GM23338 (cell line): ENCODE measurements at regions not wholly inside any gene's neighbourhood (a gene's known extent, or its start where the extent isn't known, plus 50 kb on each side); places are given as distances from the start of the nearest gene placed in this dataset.

Source experiments
- ATAC-seq: fragments of 200-7000 bp; cut with Tn5 transposase; 3 replicates; pipeline ENCODE4 v1.9.1; 2020
- DNase-seq: peaks from one replicate; pipeline ENCODE4 v3.0.0-alpha.2; 2015; ENCODE audit warnings: low spot score
- H2AFZ ChIP-seq: fragments of 200-600 bp; sonication (generic); 2 replicates; pipeline ENCODE4 v1.8.0; 2016; ENCODE audit warnings: antibody characterized with exemption, mild to moderate bottlenecking, moderate library complexity
- H3F3A ChIP-seq: fragments of 200-600 bp; sonication (generic); replicated peaks from 2 replicates; pipeline ENCODE4 v1.8.0; 2017; ENCODE audit warnings: antibody characterized with exemption, mixed run types, low read depth
- H3K27ac ChIP-seq: fragments of 200-600 bp; sonication (generic); 2 replicates; pipeline ENCODE4 v1.6.1; 2016; ENCODE audit warnings: low read depth
- H3K27me3 ChIP-seq: fragments of 200-600 bp; sonication (generic); 2 replicates; pipeline ENCODE4 v1.8.0; 2016; ENCODE audit warnings: mild to moderate bottlenecking, mixed run types, moderate library complexity; ENCODE audit not compliant: insufficient read depth
- H3K36me3 ChIP-seq: fragments of 200-600 bp; sonication (generic); 2 replicates; pipeline ENCODE4 v1.8.0; 2016; ENCODE audit warnings: mild to moderate bottlenecking; ENCODE audit not compliant: insufficient read depth
- H3K4me1 ChIP-seq: fragments of 200-600 bp; sonication (generic); 2 replicates; pipeline ENCODE4 v1.8.0; 2016; ENCODE audit warnings: mild to moderate bottlenecking, moderate library complexity; ENCODE audit not compliant: insufficient read depth
- H3K4me2 ChIP-seq: fragments of 200-600 bp; sonication (generic); 2 replicates; pipeline ENCODE4 v1.7.1; 2017; ENCODE audit warnings: mixed run types
- H3K4me3 ChIP-seq: fragments of 200-600 bp; sonication (generic); 2 replicates; pipeline ENCODE4 v1.6.1; 2016; ENCODE audit warnings: mixed run types
- H3K79me2 ChIP-seq: fragments of 200-600 bp; sonication (generic); replicated peaks from 2 replicates; pipeline ENCODE4 v1.8.0; 2017; ENCODE audit warnings: mild to moderate bottlenecking; ENCODE audit not compliant: insufficient read depth
- H3K9me2 ChIP-seq: fragments of 200-600 bp; sonication (generic); 2 replicates; pipeline ENCODE4 v1.8.0; 2017; ENCODE audit not compliant: insufficient read depth
- H4K20me1 ChIP-seq: fragments of 200-600 bp; sonication (generic); replicated peaks from 2 replicates; pipeline ENCODE4 v1.8.0; 2017; ENCODE audit warnings: mild to moderate bottlenecking; ENCODE audit not compliant: insufficient read depth
- H3K27ac Mint-ChIP-seq: 2 replicates; pipeline ENCODE4 v1.8.0; 2020; ENCODE audit warnings: inconsistent platforms, mild to moderate bottlenecking, moderate library complexity, mixed read lengths
- H3K27me3 Mint-ChIP-seq: 3 replicates; pipeline ENCODE4 v1.8.0; 2022; ENCODE audit warnings: low read depth, mild to moderate bottlenecking, moderate library complexity, mixed read lengths, inconsistent platforms; ENCODE audit not compliant: insufficient read depth, poor library complexity
- H3K36me3 Mint-ChIP-seq: 3 replicates; pipeline ENCODE4 v1.8.0; 2021; ENCODE audit warnings: low read depth, mild to moderate bottlenecking, inconsistent platforms, moderate library complexity, mixed read lengths
- H3K4me1 Mint-ChIP-seq: 3 replicates; pipeline ENCODE4 v1.8.0; 2020; ENCODE audit warnings: mild to moderate bottlenecking, inconsistent platforms, mixed read lengths
- H3K4me3 Mint-ChIP-seq: 3 replicates; pipeline ENCODE4 v1.8.0; 2021; ENCODE audit warnings: moderate library complexity, mild to moderate bottlenecking, inconsistent platforms, mixed read lengths
- H3K9me3 Mint-ChIP-seq: 3 replicates; pipeline ENCODE4 v1.8.0; 2020; ENCODE audit warnings: moderate library complexity, mild to moderate bottlenecking, inconsistent platforms, mixed read lengths
- CREB1 ChIP-seq: fragments of 250-450 bp; sonication (Bioruptor Pico); IDR thresholded peaks from 2 replicates; pipeline ENCODE4 v1.5.0; 2020; ENCODE audit warnings: low read depth, mild to moderate bottlenecking, moderate library complexity
- CTCF ChIP-seq, 2 experiments: fragments of 200-600 bp in 1 of 2; sonication (generic) in 1 of 2; conservative IDR thresholded peaks; 2 replicates each; pipeline versions ENCODE4 v1.5.1 to v1.6.1; 2016 to 2017; ENCODE audit warnings: antibody characterized with exemption in 2 of 2, low read depth in 2 of 2, mild to moderate bottlenecking in 2 of 2, moderate library complexity in 1 of 2
- ETS1 ChIP-seq: IDR thresholded peaks from 2 replicates; pipeline ENCODE4 v1.6.1; 2016; ENCODE audit warnings: antibody characterized with exemption
- EZH2 ChIP-seq: fragments of 200-600 bp; sonication (generic); IDR thresholded peaks from one replicate; pipeline ENCODE4 v1.8.0; 2017; ENCODE audit warnings: antibody characterized with exemption, mild to moderate bottlenecking, low read depth; ENCODE audit not compliant: unreplicated experiment
- EZH2phosphoT487 ChIP-seq: fragments of 200-600 bp; sonication (generic); IDR thresholded peaks from one replicate; pipeline ENCODE4 v1.8.1; 2018; ENCODE audit warnings: antibody characterized with exemption; ENCODE audit not compliant: unreplicated experiment
- JUNB ChIP-seq: IDR thresholded peaks from one replicate; pipeline ENCODE4 v1.6.1; 2016; ENCODE audit warnings: antibody characterized with exemption; ENCODE audit not compliant: unreplicated experiment
- NANOG ChIP-seq: IDR thresholded peaks from 2 replicates; pipeline ENCODE4 v1.6.1; 2016; ENCODE audit warnings: antibody characterized with exemption, borderline replicate concordance
- POLR2AphosphoS5 ChIP-seq: IDR thresholded peaks from 2 replicates; pipeline ENCODE4 v1.6.1; 2016; ENCODE audit warnings: antibody characterized with exemption, low read depth
- STAT1 ChIP-seq: IDR thresholded peaks from one replicate; pipeline ENCODE4 v1.6.1; 2016; ENCODE audit warnings: antibody characterized with exemption; ENCODE audit not compliant: unreplicated experiment
- ZNF114 ChIP-seq: fragments of 250-450 bp; sonication (Bioruptor Pico); IDR thresholded peaks from 2 replicates; pipeline ENCODE4 v1.5.0; 2020; ENCODE audit warnings: mild to moderate bottlenecking, moderate library complexity
- TF ChIP-seq, protein P1 (sequence below): IDR thresholded peaks from one replicate; pipeline ENCODE4 v1.6.1; 2018; ENCODE audit warnings: antibody characterized with exemption; ENCODE audit not compliant: unreplicated experiment

DNA sequence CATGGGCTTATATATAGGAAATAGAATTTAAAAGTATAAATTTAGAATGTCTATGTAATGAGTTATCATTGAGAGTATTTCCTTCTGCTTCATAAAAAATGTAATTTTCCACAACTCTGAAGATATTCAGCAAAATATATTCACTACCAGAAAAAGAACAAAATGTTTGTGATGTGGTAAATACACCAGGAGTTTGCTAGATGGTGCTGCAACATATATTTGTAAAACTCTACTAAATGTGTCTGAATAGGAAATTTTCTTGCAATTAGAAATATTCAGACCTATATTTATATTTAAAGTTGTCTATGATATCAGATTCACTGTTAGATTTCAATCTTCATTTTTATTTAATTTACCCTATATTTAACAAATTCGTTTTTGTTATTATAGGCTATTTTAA lies 201.1 kb downstream of the PPP1R3A start (continued):
- TF ChIP-seq CTCF (conservative IDR thresholded peaks at IDR 0.05; ENCODE audit: low read depth in 2 of 2): no peak
- TF ChIP-seq EZH2phosphoT487: no peak
- TF ChIP-seq STAT1: no peak
- no peak for TF ChIP-seq EZH2
- no peak for TF ChIP-seq POLR2AphosphoS5

GRCh38 chr7:113715981-113716856 lies 202.6 kb downstream of the PPP1R3A start:
- H3K27ac Mint-ChIP-seq: no peak overlapping the region
- no peak overlapping the region for H3K4me3 Mint-ChIP-seq
- Histone ChIP-seq H3K4me2 (no peak overlapping the region), H3K36me3 (no peaks in the 10 kb centered on the region), H3K9me2 (no peaks in the 10 kb centered on the region), H3K4me1 (no peaks in the 10 kb centered on the region), H3K27me3 (no peaks in the 10 kb centered on the region), H3K79me2 (no peaks in the 10 kb centered on the region), H3F3A (no peaks in the 10 kb centered on the region), H4K20me1 (no peaks in the 10 kb centered on the region), H3K4me3 (no peak overlapping the region), H2AFZ (no peak overlapping the region), H3K27ac (no peak overlapping the region)
- no peaks in the 10 kb centered on the region for H3K27me3 Mint-ChIP-seq
- no peaks in the 10 kb centered on the region for H3K9me3 Mint-ChIP-seq
- H3K4me1 Mint-ChIP-seq: no peaks in the 10 kb centered on the region
- ATAC-seq (no peak), DNase-seq (no peak)
- no peak for TF ChIP-seq NANOG
- no peak for TF ChIP-seq ZNF114 (CRISPR knock-in tag)
- no peak for TF ChIP-seq CREB1 (CRISPR knock-in tag)
- no peak for TF ChIP-seq JUNB
- TF ChIP-seq, protein P1, sequence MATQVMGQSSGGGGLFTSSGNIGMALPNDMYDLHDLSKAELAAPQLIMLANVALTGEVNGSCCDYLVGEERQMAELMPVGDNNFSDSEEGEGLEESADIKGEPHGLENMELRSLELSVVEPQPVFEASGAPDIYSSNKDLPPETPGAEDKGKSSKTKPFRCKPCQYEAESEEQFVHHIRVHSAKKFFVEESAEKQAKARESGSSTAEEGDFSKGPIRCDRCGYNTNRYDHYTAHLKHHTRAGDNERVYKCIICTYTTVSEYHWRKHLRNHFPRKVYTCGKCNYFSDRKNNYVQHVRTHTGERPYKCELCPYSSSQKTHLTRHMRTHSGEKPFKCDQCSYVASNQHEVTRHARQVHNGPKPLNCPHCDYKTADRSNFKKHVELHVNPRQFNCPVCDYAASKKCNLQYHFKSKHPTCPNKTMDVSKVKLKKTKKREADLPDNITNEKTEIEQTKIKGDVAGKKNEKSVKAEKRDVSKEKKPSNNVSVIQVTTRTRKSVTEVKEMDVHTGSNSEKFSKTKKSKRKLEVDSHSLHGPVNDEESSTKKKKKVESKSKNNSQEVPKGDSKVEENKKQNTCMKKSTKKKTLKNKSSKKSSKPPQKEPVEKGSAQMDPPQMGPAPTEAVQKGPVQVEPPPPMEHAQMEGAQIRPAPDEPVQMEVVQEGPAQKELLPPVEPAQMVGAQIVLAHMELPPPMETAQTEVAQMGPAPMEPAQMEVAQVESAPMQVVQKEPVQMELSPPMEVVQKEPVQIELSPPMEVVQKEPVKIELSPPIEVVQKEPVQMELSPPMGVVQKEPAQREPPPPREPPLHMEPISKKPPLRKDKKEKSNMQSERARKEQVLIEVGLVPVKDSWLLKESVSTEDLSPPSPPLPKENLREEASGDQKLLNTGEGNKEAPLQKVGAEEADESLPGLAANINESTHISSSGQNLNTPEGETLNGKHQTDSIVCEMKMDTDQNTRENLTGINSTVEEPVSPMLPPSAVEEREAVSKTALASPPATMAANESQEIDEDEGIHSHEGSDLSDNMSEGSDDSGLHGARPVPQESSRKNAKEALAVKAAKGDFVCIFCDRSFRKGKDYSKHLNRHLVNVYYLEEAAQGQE: no peak
- no peak for TF ChIP-seq EZH2
- no peak for TF ChIP-seq ETS1
- no peak for TF ChIP-seq STAT1
- TF ChIP-seq CTCF (conservative IDR thresholded peaks at IDR 0.05; ENCODE audit: low read depth in 2 of 2): no peak
- H3K36me3 Mint-ChIP-seq: no peaks in the 10 kb centered on the region
